ENCODE measurements at regions not wholly inside any gene's neighbourhood (a gene's known extent, or its start where the extent isn't known, plus 50 kb on each side); places are given as distances from the start of the nearest gene placed in this dataset.

GRCh38 chr14:101355284-101355683 is 206.0 kb upstream of the DIO3 start (continued):
- TF ChIP-seq, protein P1, sequence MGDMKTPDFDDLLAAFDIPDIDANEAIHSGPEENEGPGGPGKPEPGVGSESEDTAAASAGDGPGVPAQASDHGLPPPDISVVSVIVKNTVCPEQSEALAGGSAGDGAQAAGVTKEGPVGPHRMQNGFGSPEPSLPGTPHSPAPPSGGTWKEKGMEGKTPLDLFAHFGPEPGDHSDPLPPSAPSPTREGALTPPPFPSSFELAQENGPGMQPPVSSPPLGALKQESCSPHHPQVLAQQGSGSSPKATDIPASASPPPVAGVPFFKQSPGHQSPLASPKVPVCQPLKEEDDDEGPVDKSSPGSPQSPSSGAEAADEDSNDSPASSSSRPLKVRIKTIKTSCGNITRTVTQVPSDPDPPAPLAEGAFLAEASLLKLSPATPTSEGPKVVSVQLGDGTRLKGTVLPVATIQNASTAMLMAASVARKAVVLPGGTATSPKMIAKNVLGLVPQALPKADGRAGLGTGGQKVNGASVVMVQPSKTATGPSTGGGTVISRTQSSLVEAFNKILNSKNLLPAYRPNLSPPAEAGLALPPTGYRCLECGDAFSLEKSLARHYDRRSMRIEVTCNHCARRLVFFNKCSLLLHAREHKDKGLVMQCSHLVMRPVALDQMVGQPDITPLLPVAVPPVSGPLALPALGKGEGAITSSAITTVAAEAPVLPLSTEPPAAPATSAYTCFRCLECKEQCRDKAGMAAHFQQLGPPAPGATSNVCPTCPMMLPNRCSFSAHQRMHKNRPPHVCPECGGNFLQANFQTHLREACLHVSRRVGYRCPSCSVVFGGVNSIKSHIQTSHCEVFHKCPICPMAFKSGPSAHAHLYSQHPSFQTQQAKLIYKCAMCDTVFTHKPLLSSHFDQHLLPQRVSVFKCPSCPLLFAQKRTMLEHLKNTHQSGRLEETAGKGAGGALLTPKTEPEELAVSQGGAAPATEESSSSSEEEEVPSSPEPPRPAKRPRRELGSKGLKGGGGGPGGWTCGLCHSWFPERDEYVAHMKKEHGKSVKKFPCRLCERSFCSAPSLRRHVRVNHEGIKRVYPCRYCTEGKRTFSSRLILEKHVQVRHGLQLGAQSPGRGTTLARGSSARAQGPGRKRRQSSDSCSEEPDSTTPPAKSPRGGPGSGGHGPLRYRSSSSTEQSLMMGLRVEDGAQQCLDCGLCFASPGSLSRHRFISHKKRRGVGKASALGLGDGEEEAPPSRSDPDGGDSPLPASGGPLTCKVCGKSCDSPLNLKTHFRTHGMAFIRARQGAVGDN (CRISPR knock-in tag; IDR thresholded peaks at IDR 0.05) = no peak
- TF ChIP-seq ZFP36L1 (CRISPR knock-in tag; IDR thresholded peaks at IDR 0.05) = no peak

DNA sequence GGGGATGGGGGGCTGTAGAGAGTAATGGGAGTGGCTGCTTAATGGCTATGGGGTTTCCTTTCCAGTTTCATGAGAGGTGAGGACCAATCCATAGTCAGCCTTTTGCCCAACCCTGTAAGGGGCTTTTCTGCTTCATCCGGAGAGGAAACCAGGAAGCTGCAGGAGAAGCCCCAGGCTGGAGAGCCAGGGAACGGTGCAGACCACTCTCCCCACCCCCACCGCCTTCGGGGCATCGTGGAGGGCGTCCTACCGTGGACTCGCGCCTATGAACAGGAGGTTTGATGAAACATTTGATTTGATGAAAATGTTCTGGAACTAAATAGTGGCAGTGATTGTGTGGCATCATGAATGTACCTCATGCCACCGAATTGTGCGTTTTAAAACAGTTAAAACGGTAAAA is 204.3 kb upstream of the DIO3 start:
- intact Hi-C loops (cut with micrococcal nuclease; ENCODE audit: unreplicated experiment) (no loop called here), in situ Hi-C loops (cut with HindIII; ENCODE audit: extremely low pct_ligation_motif_present, low pct_unique_long_range_greater_than_20kb) (no loop called here)
- WGBS (ENCODE audit: low lambda C conversion rate) = 78% methylated on average over 12 of the region's 12 CpGs
- H3K9me3 ChIP-seq (ENCODE audit: low read length) = no peaks in the 10 kb centered on the region
- FAIRE-seq = no peak
- peaks cover 4 to 52% of the 10 kb centered on the region in 2 experiments; a peak in 3 of 5 replicates for H3K27me3 ChIP-seq (ENCODE audit: control insufficient read depth in 1 of 2, insufficient read depth in 2 of 2, low read length in 2 of 2)
- ChIA-PET CTCF (ENCODE audit: low intra/inter-chr PET ratio, low total read pairs) (no interaction called here), POLR2A (no interaction called here)
- peaks cover 21% of the 10 kb centered on the region for H3K4me1 ChIP-seq (ENCODE audit: insufficient read depth, low read length)
- H3K36me3 ChIP-seq (replicated peaks in 1 of 2; ENCODE audit: control insufficient read depth in 1 of 2, insufficient read depth in 2 of 2, low read length in 2 of 2) = no peaks in the 10 kb centered on the region
- H3K79me2 ChIP-seq (ENCODE audit: insufficient read depth, low read length) = no peaks in the 10 kb centered on the region
- no TSS peak for BruUV-seq (replicated peaks)
- H3K9ac ChIP-seq (ENCODE audit: insufficient read depth, low read depth, low read length) = no peak overlapping the region
- no peak for DNase-seq (ENCODE audit: low spot score)
- H3K4me3 ChIP-seq (replicated peaks in 1 of 3; ENCODE audit: insufficient read depth in 1 of 3, low read depth in 2 of 3, low read length in 3 of 3) = no peak overlapping the region
- H4K20me1 ChIP-seq (ENCODE audit: insufficient read depth, low read length) = no peaks in the 10 kb centered on the region
- no peak overlapping the region for H3K4me2 ChIP-seq (ENCODE audit: low read depth, low read length)
- no peak overlapping the region for H2AFZ ChIP-seq (ENCODE audit: low read length)
- no peak for ATAC-seq
- no peak overlapping the region for H3K27ac ChIP-seq (ENCODE audit: extremely low read length, insufficient read depth, low read length)
- no peak for TF ChIP-seq SOX5 (CRISPR knock-in tag; IDR thresholded peaks at IDR 0.05; ENCODE audit: borderline replicate concordance)
- TF ChIP-seq ZBTB26 (CRISPR knock-in tag; IDR thresholded peaks at IDR 0.05; ENCODE audit: borderline replicate concordance) = no peak
- TF ChIP-seq SKI (IDR thresholded peaks at IDR 0.05; ENCODE audit: partially characterized antibody) = no peak
- no peak for TF ChIP-seq GATA4 (IDR thresholded peaks at IDR 0.05; ENCODE audit: borderline replicate concordance, low read depth)
- TF ChIP-seq HES4 (CRISPR knock-in tag; IDR thresholded peaks at IDR 0.05; ENCODE audit: borderline replicate concordance) = no peak
- TF ChIP-seq ZNF768 (CRISPR knock-in tag; IDR thresholded peaks at IDR 0.05) = no peak
- TF ChIP-seq, protein P2, sequence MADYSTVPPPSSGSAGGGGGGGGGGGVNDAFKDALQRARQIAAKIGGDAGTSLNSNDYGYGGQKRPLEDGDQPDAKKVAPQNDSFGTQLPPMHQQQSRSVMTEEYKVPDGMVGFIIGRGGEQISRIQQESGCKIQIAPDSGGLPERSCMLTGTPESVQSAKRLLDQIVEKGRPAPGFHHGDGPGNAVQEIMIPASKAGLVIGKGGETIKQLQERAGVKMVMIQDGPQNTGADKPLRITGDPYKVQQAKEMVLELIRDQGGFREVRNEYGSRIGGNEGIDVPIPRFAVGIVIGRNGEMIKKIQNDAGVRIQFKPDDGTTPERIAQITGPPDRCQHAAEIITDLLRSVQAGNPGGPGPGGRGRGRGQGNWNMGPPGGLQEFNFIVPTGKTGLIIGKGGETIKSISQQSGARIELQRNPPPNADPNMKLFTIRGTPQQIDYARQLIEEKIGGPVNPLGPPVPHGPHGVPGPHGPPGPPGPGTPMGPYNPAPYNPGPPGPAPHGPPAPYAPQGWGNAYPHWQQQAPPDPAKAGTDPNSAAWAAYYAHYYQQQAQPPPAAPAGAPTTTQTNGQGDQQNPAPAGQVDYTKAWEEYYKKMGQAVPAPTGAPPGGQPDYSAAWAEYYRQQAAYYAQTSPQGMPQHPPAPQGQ (CRISPR knock-in tag; IDR thresholded peaks at IDR 0.05; ENCODE audit: borderline replicate concordance) = no peak
- TF ChIP-seq HHEX (CRISPR knock-in tag; IDR thresholded peaks at IDR 0.05) = no peak
- no peak for TF ChIP-seq CBX1 (IDR thresholded peaks at IDR 0.05; ENCODE audit: low read depth)
- TF ChIP-seq NFE2 (CRISPR knock-in tag; IDR thresholded peaks at IDR 0.05) = no peak
- TF ChIP-seq EP300 (IDR thresholded peaks at IDR 0.05; ENCODE audit: low read depth in 2 of 2, low read length in 2 of 2) = no peak
- no peak for TF ChIP-seq EP300 (CRISPR knock-in tag; IDR thresholded peaks at IDR 0.05; ENCODE audit: borderline replicate concordance)
